ENCODE measurements at regions not wholly inside any gene's neighbourhood (a gene's known extent, or its start where the extent isn't known, plus 50 kb on each side); places are given as distances from the start of the nearest gene placed in this dataset.

GRCh38 chr6:51430589-51430988 is 611.9 kb downstream of the TFAP2B start (continued):
- TF ChIP-seq ZNF462 (CRISPR knock-in tag; IDR thresholded peaks at IDR 0.05): no peak
- TF ChIP-seq REST (IDR thresholded peaks at IDR 0.05; ENCODE audit: unreplicated experiment): no peak
- TF ChIP-seq ZNF331 (CRISPR knock-in tag; IDR thresholded peaks at IDR 0.05; ENCODE audit: low read depth): no peak
- TF ChIP-seq EZH2 (IDR thresholded peaks at IDR 0.05; ENCODE audit: low read depth, unreplicated experiment): no peak
- no peak for TF ChIP-seq POLR2AphosphoS5 (IDR thresholded peaks at IDR 0.05; ENCODE audit: low read depth)

- TF ChIP-seq ZNF114 (CRISPR knock-in tag; IDR thresholded peaks at IDR 0.05) (no peak), NANOG (IDR thresholded peaks at IDR 0.05; ENCODE audit: borderline replicate concordance) (no peak), CREB1 (CRISPR knock-in tag; IDR thresholded peaks at IDR 0.05; ENCODE audit: low read depth) (no peak)
- no peak for DNase-seq (ENCODE audit: low spot score)
Observed at GRCh38 chr6:51432481-51432880, 613.8 kb downstream of the TFAP2B start.

More at GRCh38 chr6:51432481-51432880, 613.8 kb downstream of the TFAP2B start:
- H3K27ac ChIP-seq (ENCODE audit: low read depth): no peak overlapping the region
- no peaks in the 10 kb centered on the region; the same call in 1 of the 2 replicates for H3K9me2 ChIP-seq (ENCODE audit: insufficient read depth)
- H2AFZ ChIP-seq: no peak overlapping the region
- no peaks in the 10 kb centered on the region for H3K27me3 ChIP-seq (ENCODE audit: insufficient read depth)
- H3K9me3 Mint-ChIP-seq: no peaks in the 10 kb centered on the region
- no peaks in the 10 kb centered on the region for H4K20me1 ChIP-seq (replicated peaks; ENCODE audit: insufficient read depth)
- ATAC-seq: no peak
- no peak overlapping the region for H3K4me2 ChIP-seq
- no peaks in the 10 kb centered on the region for H3F3A ChIP-seq (replicated peaks; ENCODE audit: low read depth)
- no peak overlapping the region for H3K27ac Mint-ChIP-seq
- H3K27me3 Mint-ChIP-seq (ENCODE audit: insufficient read depth, low read depth, poor library complexity): no peaks in the 10 kb centered on the region
- H3K36me3 Mint-ChIP-seq (ENCODE audit: low read depth): no peaks in the 10 kb centered on the region
- H3K4me3 ChIP-seq: no peak overlapping the region
- no peaks in the 10 kb centered on the region for H3K79me2 ChIP-seq (replicated peaks; ENCODE audit: insufficient read depth)
- peaks cover 13% of the 10 kb centered on the region for H3K4me1 Mint-ChIP-seq
- H3K4me1 ChIP-seq (ENCODE audit: insufficient read depth): peaks cover 10% of the 10 kb centered on the region
- H3K36me3 ChIP-seq (ENCODE audit: insufficient read depth): no peaks in the 10 kb centered on the region
- H3K4me3 Mint-ChIP-seq: no peak overlapping the region
